Body of pancreas (tissue), 4 donors: ENCODE measurements at regions not wholly inside any gene's neighbourhood (a gene's known extent, or its start where the extent isn't known, plus 50 kb on each side); places are given as distances from the start of the nearest gene placed in this dataset.

ENCODE experiments used
- POLR2A ChIP-seq, 3 donors: fragments of 450-650 bp; IDR thresholded peaks; one replicate each; pipeline ENCODE4 v1.6.1; 2016; ENCODE audit warnings: antibody characterized with exemption in 3 of 3, mild to moderate bottlenecking in 2 of 3
- TF ChIP-seq, protein P1 (sequence below), 7 experiments: fragments of 450-650 bp in 4 of 7; fragments of 200-600 bp in 3 of 7; sonication (generic) in 3 of 7; IDR thresholded peaks; one replicate each; pipeline ENCODE4 v1.5.1; 2016 to 2019; ENCODE audit warnings: antibody characterized with exemption in 7 of 7

DNA sequence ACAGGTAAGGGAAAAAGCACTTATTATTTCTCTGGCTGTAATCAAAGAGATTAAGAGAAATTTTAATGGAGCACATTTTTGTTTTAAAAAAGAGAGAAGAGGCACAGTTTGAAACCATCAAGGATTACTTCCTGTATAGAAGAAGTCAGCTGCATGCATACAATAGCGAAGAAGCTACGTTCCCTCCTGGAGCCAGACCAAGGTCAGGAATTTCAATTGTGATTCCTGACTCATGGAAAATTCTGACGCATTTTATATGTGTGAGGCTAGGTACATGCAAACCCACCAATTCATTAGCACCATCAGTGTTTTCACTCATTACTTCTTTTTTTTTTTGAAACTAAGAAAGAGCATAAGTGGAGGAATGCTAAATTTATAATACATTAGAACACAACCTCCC lies 232.7 kb upstream of the SGK1 start:
- TF ChIP-seq, protein P1, sequence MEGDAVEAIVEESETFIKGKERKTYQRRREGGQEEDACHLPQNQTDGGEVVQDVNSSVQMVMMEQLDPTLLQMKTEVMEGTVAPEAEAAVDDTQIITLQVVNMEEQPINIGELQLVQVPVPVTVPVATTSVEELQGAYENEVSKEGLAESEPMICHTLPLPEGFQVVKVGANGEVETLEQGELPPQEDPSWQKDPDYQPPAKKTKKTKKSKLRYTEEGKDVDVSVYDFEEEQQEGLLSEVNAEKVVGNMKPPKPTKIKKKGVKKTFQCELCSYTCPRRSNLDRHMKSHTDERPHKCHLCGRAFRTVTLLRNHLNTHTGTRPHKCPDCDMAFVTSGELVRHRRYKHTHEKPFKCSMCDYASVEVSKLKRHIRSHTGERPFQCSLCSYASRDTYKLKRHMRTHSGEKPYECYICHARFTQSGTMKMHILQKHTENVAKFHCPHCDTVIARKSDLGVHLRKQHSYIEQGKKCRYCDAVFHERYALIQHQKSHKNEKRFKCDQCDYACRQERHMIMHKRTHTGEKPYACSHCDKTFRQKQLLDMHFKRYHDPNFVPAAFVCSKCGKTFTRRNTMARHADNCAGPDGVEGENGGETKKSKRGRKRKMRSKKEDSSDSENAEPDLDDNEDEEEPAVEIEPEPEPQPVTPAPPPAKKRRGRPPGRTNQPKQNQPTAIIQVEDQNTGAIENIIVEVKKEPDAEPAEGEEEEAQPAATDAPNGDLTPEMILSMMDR (IDR thresholded peaks at IDR 0.05), result no peak
- no peak for TF ChIP-seq POLR2A (IDR thresholded peaks at IDR 0.05)
